Keratinocyte (primary cell): ENCODE measurements at regions not wholly inside any gene's neighbourhood (a gene's known extent, or its start where the extent isn't known, plus 50 kb on each side); places are given as distances from the start of the nearest gene placed in this dataset.

Experiments used
- DNase-seq: peaks from one replicate; pipeline ENCODE4 v3.0.0-alpha.2; 2011; ENCODE audit warnings: low read depth, missing footprints, low spot score
- FAIRE-seq: peaks from 2 replicates; lab custom pipeline; 2011; peaks lifted over from hg19 to GRCh38; lab: Jason Lieb, UNC
- H2AFZ ChIP-seq: 2 replicates; pipeline ENCODE4 v1.6.0; 2012; ENCODE audit warnings: low read length, control low read depth, inconsistent platforms; ENCODE audit not compliant: control insufficient read depth
- H3K27ac ChIP-seq: 2 replicates; pipeline ENCODE4 v1.5.1; 2011; ENCODE audit warnings: low read length; ENCODE audit not compliant: control insufficient read depth, insufficient read depth
- H3K27me3 ChIP-seq: 3 replicates; pipeline ENCODE4 v1.6.0; 2011; ENCODE audit warnings: low read length; ENCODE audit not compliant: control insufficient read depth, insufficient read depth; ENCODE audit errors: extremely low read depth
- H3K36me3 ChIP-seq, 2 experiments: 2 replicates in 1 of 2; 3 replicates in 1 of 2; pipeline ENCODE4 v1.5.1; 2011; ENCODE audit warnings: low read length in 2 of 2, mild to moderate bottlenecking in 1 of 2; ENCODE audit not compliant: control insufficient read depth in 2 of 2, insufficient read depth in 2 of 2; ENCODE audit errors: extremely low read depth in 1 of 2
- H3K4me1 ChIP-seq: 3 replicates; pipeline ENCODE4 v1.5.1; 2011; ENCODE audit warnings: low read length; ENCODE audit not compliant: control insufficient read depth, insufficient read depth; ENCODE audit errors: extremely low read depth
- H3K4me2 ChIP-seq: 3 replicates; pipeline ENCODE4 v1.6.0; 2011; ENCODE audit warnings: low read depth, low read length; ENCODE audit not compliant: control insufficient read depth, insufficient read depth; ENCODE audit errors: extremely low read depth
- H3K4me3 ChIP-seq, 3 experiments: fragments of 200-600 bp in 1 of 3; sonication (generic) in 1 of 3; 2 replicates in 2 of 3; 3 replicates in 1 of 3; pipeline ENCODE4 v1.5.1; 2011 to 2016; ENCODE audit warnings: low read length in 3 of 3, mild to moderate bottlenecking in 3 of 3, control low read depth in 2 of 3, inconsistent platforms in 1 of 3, low read depth in 1 of 3, mixed read lengths in 1 of 3, mixed run types in 1 of 3, moderate library complexity in 1 of 3; ENCODE audit not compliant: control insufficient read depth in 2 of 3, insufficient read depth in 2 of 3; ENCODE audit errors: extremely low read depth in 1 of 3
- H3K79me2 ChIP-seq: 2 replicates; pipeline ENCODE4 v1.6.0; 2012; ENCODE audit warnings: low read length; ENCODE audit not compliant: control insufficient read depth, insufficient read depth
- H3K9ac ChIP-seq: 3 replicates; pipeline ENCODE4 v1.6.0; 2011; ENCODE audit warnings: low read length; ENCODE audit not compliant: control insufficient read depth, insufficient read depth; ENCODE audit errors: extremely low read depth
- H3K9me1 ChIP-seq: 3 replicates; pipeline ENCODE4 v1.6.0; 2011; ENCODE audit warnings: low read length; ENCODE audit not compliant: control insufficient read depth, insufficient read depth; ENCODE audit errors: extremely low read depth
- H3K9me3 ChIP-seq: 2 replicates; pipeline ENCODE4 v1.5.1; 2012; ENCODE audit warnings: low read depth, low read length; ENCODE audit not compliant: control insufficient read depth
- H4K20me1 ChIP-seq: 3 replicates; pipeline ENCODE4 v1.6.0; 2011; ENCODE audit warnings: low read length; ENCODE audit not compliant: control insufficient read depth, insufficient read depth; ENCODE audit errors: extremely low read depth
- CTCF ChIP-seq, 3 experiments: IDR thresholded peaks in 1 of 3; conservative IDR thresholded peaks in 1 of 3; optimal IDR thresholded peaks in 1 of 3; 2 replicates in 2 of 3; 3 replicates in 1 of 3; pipeline versions ENCODE3 to v1.5.1; 2011; ENCODE audit warnings: low read length in 3 of 3, mild to moderate bottlenecking in 3 of 3, moderate library complexity in 2 of 3, control low read depth in 1 of 3, inconsistent platforms in 1 of 3; ENCODE audit not compliant: insufficient read depth in 2 of 3; ENCODE audit errors: extremely low read depth in 1 of 3
- EZH2 ChIP-seq: IDR thresholded peaks from one replicate; pipeline ENCODE4 v1.6.1; 2012; ENCODE audit warnings: inconsistent platforms, mild to moderate bottlenecking, low read length, moderate library complexity
- dilution Hi-C: fragments of 300-500 bp; cut with MboI; formaldehyde crosslinking; loops from one replicate; pipeline ENCODE4 v1.7.0; 2020; ENCODE audit warnings: low sequenced_read_pairs; ENCODE audit not compliant: extremely low pct_ligation_motif_present

GRCh38 chr20:24872291-24873024 is 76.6 kb upstream of the CST7 start:
- H3K4me1 ChIP-seq: no peaks in the 10 kb centered on the region
- no peak overlapping the region for H3K4me2 ChIP-seq
- H3K9me3 ChIP-seq: no peaks in the 10 kb centered on the region
- TF ChIP-seq EZH2 (no peak), CTCF (optimal IDR thresholded peaks at IDR 0.05 in 1 of 3, IDR thresholded peaks at IDR 0.05 in 1 of 3, conservative IDR thresholded peaks at IDR 0.05 in 1 of 3; ENCODE audit: extremely low read depth in 1 of 3, insufficient read depth in 2 of 3, low read length in 3 of 3) (no peak)
- H3K4me3 ChIP-seq: no peak overlapping the region
- H3K9me1 ChIP-seq: no peaks in the 10 kb centered on the region
- no peak overlapping the region for H2AFZ ChIP-seq
- no peaks in the 10 kb centered on the region for H4K20me1 ChIP-seq
- no peak overlapping the region for H3K27ac ChIP-seq
- FAIRE-seq (no peak), DNase-seq (no peak)
- dilution Hi-C loops: no loop called here
- no peak overlapping the region for H3K9ac ChIP-seq
- H3K36me3 ChIP-seq: no peaks in the 10 kb centered on the region
- H3K79me2 ChIP-seq: no peaks in the 10 kb centered on the region
- no peaks in the 10 kb centered on the region for H3K27me3 ChIP-seq

- Histone ChIP-seq H3K4me3 (no peak overlapping the region), H3K9ac (no peak overlapping the region), H3K4me1 (no peaks in the 10 kb centered on the region), H3K9me1 (no peaks in the 10 kb centered on the region), H2AFZ (no peak overlapping the region), H3K4me2 (no peak overlapping the region), H3K36me3 (no peaks in the 10 kb centered on the region), H4K20me1 (no peaks in the 10 kb centered on the region), H3K27me3 (no peaks in the 10 kb centered on the region), H3K9me3 (no peaks in the 10 kb centered on the region), H3K79me2 (no peaks in the 10 kb centered on the region), H3K27ac (no peak overlapping the region)
- no peak for DNase-seq
- no peak for FAIRE-seq
- TF ChIP-seq EZH2 (no peak), CTCF (optimal IDR thresholded peaks at IDR 0.05 in 1 of 3, IDR thresholded peaks at IDR 0.05 in 1 of 3, conservative IDR thresholded peaks at IDR 0.05 in 1 of 3; ENCODE audit: extremely low read depth in 1 of 3, insufficient read depth in 2 of 3, low read length in 3 of 3) (no peak)
- dilution Hi-C loops: no loop called here
Observed at GRCh38 chr20:24873025-24873620, 75.9 kb upstream of the CST7 start.
